ENCODE measurements at regions not wholly inside any gene's neighbourhood (a gene's known extent, or its start where the extent isn't known, plus 50 kb on each side); places are given as distances from the start of the nearest gene placed in this dataset.

GRCh38 chr1:164226977-164227376 lies 332.0 kb upstream of the PBX1 start:
- H4K20me1 ChIP-seq (ENCODE audit: insufficient read depth, low read length), result no peaks in the 10 kb centered on the region
- H3K14ac ChIP-seq (replicated peaks; ENCODE audit: low read depth, low read length), result no peak overlapping the region
- no peak overlapping the region for H3K56ac ChIP-seq (ENCODE audit: extremely low read depth, insufficient read depth, low read length)
- H3K23ac ChIP-seq (ENCODE audit: low read depth, low read length), result no peak overlapping the region
- ChIA-PET POLR2A (ENCODE audit: unreplicated experiment) (no interaction called here), CTCF (no interaction called here)
- no peak overlapping the region for H3K4me2 ChIP-seq (ENCODE audit: low read depth, low read length)
- intact Hi-C loops (cut with micrococcal nuclease), result loop anchor here (1.0 kb wide), 1 partner anchor 16 kb away; no protein-coding TSS in a partner anchor
- no peak for DNase-seq
- H2AFZ ChIP-seq (replicated peaks; ENCODE audit: low read length, poor library complexity), result no peak overlapping the region
- no peak overlapping the region for H2AK5ac ChIP-seq (ENCODE audit: low read depth, low read length)
- no peak for ATAC-seq (ENCODE audit: low read depth)
- no peak overlapping the region for H3K4ac ChIP-seq (ENCODE audit: low read depth, low read length)
- no peaks in the 10 kb centered on the region for H3K79me1 ChIP-seq (ENCODE audit: low read depth in 1 of 2, low read length in 2 of 2)
- H3K9me1 ChIP-seq (ENCODE audit: insufficient read depth, low read length), result no peaks in the 10 kb centered on the region
- no peak overlapping the region for H3K9ac ChIP-seq (ENCODE audit: low read depth, low read length)
- no peak overlapping the region for H2BK15ac ChIP-seq (ENCODE audit: low read depth, low read length)
- TF ChIP-seq ELK1 (IDR thresholded peaks at IDR 0.05; ENCODE audit: borderline replicate concordance, low read depth, low read length) (no peak), CTCF (conservative IDR thresholded peaks at IDR 0.05; ENCODE audit: low read depth, low read length) (no peak), POLR2A (IDR thresholded peaks at IDR 0.05; ENCODE audit: low read depth, low read length) (no peak), SMC3 (IDR thresholded peaks at IDR 0.05; ENCODE audit: low read depth, low read length) (no peak), CHD1 (IDR thresholded peaks at IDR 0.05; ENCODE audit: low read depth, low read length) (no peak), RFX5 (IDR thresholded peaks at IDR 0.05; ENCODE audit: low read depth, low read length) (no peak), BHLHE40 (IDR thresholded peaks at IDR 0.05; ENCODE audit: low read depth, low read length) (no peak), MAFK (IDR thresholded peaks at IDR 0.05; ENCODE audit: low read depth, low read length) (no peak), MXI1 (IDR thresholded peaks at IDR 0.05; ENCODE audit: borderline replicate concordance, low read depth, low read length) (no peak), RCOR1 (IDR thresholded peaks at IDR 0.05; ENCODE audit: insufficient replicate concordance, low read length) (no peak), RAD21 (IDR thresholded peaks at IDR 0.05; ENCODE audit: low read length) (no peak)
- no peak overlapping the region for H3K4me3 ChIP-seq (ENCODE audit: insufficient read depth, low read depth, low read length)
- H3K27ac ChIP-seq (ENCODE audit: insufficient read depth, low read length), result no peak overlapping the region
- no peaks in the 10 kb centered on the region for H3K9me3 ChIP-seq (ENCODE audit: control insufficient read depth, insufficient read depth, low read length)
- H3K4me1 ChIP-seq (ENCODE audit: control insufficient read depth, insufficient read depth, low read length), result no peaks in the 10 kb centered on the region
- no peak overlapping the region for H4K8ac ChIP-seq (ENCODE audit: low read depth in 2 of 2, low read length in 2 of 2)
- H2BK20ac ChIP-seq (ENCODE audit: low read depth, low read length), result no peak overlapping the region
- no peak overlapping the region for H4K5ac ChIP-seq (ENCODE audit: low read depth, low read length)
- WGBS, 2 experiments (ENCODE audit: extremely low coverage in 2 of 2, insufficient read length in 1 of 2), result no CpG with 5 or more reads among the region's 4 CpGs
- no peaks in the 10 kb centered on the region for H3K36me3 ChIP-seq (ENCODE audit: control insufficient read depth, insufficient read depth, low read length)
- no TSS peak for BruUV-seq (replicated peaks)
- dilution Hi-C loops (cut with HindIII; ENCODE audit: low sequenced_read_pairs, unreplicated experiment), result no loop called here
- H2BK120ac ChIP-seq (ENCODE audit: low read depth, low read length), result no peak overlapping the region
- no peak overlapping the region for H2BK5ac ChIP-seq (ENCODE audit: low read depth, low read length, poor library complexity, severe bottlenecking)
- in situ Hi-C loops (cut with MboI; ENCODE audit: low sequenced_read_pairs), result no loop called here
- H3K18ac ChIP-seq (ENCODE audit: low read depth, low read length), result no peak overlapping the region
- no peak overlapping the region for H4K91ac ChIP-seq (ENCODE audit: insufficient read depth, low read depth, low read length)
- no peak overlapping the region for H2AK9ac ChIP-seq (replicated peaks; ENCODE audit: low read depth, low read length, poor library complexity)
- H3K27me3 ChIP-seq (ENCODE audit: control insufficient read depth, insufficient read depth, low read length), result no peaks in the 10 kb centered on the region

Measured in IMR-90 (cell line).